NCI-H748 treated with DMSO at 0.1 percent for 48 hours (cell line): ENCODE measurements at regions not wholly inside any gene's neighbourhood (a gene's known extent, or its start where the extent isn't known, plus 50 kb on each side); places are given as distances from the start of the nearest gene placed in this dataset.

Experiments used
- DNase-seq: peaks from one replicate; lab custom pipeline; 2025; lab: John Stamatoyannopoulos, UW

DNA sequence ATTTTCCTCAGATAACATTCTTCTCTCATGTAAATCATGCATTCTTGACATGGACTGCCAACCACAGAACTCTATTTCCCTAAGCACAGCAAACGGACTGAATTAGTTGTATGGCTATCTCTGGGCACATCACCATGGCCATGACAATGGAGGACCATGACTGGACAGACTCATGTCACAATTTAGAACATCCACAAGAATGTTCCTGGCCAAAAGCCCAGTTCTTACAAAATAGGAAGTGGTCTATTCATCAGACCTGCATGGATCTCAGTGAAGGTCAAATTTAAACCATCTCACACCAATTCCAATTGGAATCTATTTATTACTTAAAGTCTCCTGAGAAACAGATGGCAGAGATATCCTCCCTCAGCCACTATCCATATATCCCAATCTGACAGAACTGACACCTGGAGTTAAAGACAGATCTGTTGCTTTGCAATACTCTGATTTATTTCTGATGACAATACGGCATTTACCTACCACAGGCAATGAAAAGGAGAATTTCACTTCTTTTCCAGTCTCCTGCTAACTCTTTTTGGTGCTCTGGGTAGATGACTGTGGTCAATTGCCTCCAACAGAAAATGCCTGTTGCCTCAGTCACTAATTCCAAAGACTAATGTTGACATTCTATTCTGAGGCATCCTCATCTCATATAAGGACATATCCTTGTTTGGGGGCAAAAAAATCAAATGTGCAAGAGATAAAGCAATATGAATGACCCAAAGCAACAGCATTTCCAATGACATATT is 254.8 kb downstream of the HTR7 start:
- no peak for DNase-seq

- DNase-seq: no peak
These were observed 253.2 kb downstream of the HTR7 start for GRCh38 chr10:90604636-90605035.

GRCh38 chr10:90605506-90605905 is 252.3 kb downstream of the HTR7 start:
- no peak for DNase-seq

DNA sequence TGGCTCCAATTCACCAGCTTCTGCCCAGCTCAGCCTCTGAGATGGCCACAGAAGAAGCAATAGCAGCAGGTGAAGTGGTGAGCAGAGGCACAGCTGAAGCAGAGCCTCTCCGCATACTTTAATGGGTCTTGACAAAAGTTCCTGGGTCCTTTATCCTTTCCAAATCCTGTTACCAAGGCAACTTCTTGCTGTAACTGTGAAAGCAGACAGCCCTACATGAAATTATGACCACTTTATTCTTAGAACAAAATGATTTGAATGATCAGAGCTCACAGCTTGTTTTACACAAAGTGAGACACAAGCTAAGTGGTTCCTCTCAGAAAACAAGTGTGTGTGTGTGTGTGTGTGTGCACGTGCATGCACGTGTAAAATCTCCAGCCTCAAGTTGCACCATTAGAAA is 245.6 kb downstream of the HTR7 start:
- DNase-seq: no peak

DNA sequence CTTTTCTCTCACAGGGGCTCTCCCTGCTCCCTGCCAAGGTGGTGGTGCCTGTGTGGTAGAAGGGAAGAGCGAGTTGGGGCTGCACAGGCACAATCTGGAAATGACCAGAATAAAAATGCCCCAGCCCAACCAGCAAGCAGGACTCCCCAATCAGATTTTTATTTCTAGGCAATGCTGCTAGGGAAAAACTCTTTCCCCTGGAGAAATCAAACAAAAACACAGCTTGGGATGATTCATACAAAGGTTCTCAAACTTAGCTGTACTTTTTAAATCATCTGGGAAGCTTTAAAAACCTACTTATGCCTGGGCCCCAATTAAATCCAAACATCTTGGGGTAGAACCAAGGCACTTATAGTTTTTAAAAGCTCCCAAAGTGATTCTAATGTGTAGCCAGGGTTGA is 243.2 kb downstream of the HTR7 start:
- DNase-seq: no peak

- DNase-seq: no peak
These were observed 236.3 kb downstream of the HTR7 start for GRCh38 chr10:90621577-90621976.

DNA sequence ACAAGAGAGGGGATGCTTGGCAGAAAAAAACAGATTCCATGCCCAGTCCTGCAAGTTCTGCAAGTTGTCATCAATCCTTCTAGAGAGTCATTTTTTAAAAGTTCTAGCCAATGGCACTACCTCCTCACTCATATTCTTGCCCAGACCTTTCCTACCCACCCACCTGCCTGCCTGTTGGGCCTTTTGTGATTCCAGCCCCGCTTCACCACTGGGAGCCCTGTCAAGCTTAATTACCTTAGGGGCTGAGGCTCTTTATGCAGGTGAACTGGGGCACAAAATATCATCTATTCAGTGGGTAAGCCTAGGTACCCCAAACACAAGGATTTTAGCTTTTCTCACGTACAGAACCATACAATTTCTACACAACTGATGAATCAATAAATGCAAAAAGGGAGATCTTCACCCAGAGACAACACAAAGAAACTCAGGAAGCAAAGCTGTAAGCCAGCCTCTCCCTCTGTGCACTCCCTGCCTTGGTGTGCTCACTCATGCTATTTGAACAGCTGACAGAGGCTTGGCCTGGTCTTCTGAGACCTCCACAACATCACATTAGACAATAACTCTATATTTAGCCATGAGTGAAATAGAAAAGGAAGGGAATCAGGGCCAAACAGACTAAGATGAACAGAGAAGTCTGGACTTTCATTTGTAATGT is 222.6 kb downstream of the HTR7 start:
- DNase-seq: no peak

GRCh38 chr10:90640756-90641155 is 217.1 kb downstream of the HTR7 start:
- no peak for DNase-seq

- no peak for DNase-seq
These were observed 216.1 kb downstream of the HTR7 start for GRCh38 chr10:90641731-90642130.

DNA sequence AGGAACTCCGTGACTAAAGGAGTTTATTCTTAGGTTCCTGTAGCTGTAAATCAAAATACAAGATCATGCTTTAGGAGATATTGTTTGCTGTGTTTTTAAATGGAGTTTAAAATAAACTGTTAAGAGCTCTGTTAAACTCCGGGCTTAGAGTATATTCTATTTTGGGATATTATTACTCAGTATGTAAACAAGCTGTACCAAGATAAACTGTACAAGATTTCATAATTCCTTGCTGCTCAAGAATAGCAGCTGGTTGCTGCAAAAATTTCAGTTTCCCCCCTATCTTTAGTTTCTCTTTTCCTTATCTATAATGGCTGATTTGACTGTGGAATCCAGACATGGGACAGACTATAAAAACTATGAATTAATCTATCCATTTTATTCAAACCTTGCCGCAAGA is 215.7 kb downstream of the HTR7 start:
- DNase-seq: no peak

GRCh38 chr10:90642650-90643049 is 215.2 kb downstream of the HTR7 start:
- DNase-seq: no peak

DNA sequence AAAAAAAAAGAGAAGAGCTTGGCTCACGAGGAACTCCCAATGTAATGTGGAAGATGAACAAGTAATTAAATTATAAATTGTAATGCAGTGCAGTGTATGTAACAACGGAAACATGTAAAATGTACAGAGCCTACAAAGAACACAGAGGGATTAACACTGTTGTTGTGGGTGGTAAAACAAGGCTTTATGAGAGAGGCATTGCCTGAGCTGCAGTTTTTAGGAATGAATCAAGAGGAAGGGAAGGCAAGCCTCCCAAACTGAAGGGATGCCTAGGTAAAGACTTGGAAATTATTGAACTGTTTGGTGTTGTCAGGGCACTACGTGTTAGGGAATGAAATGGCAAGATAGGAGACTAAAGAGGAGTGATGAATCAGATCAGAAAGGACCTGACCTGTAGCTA is 213.7 kb downstream of the HTR7 start:
- no peak for DNase-seq

GRCh38 chr10:90650858-90651257 is 207.0 kb downstream of the HTR7 start:
- DNase-seq: no peak

- peak; percentile 1 for DNase-seq
These were observed 205.3 kb downstream of the HTR7 start for GRCh38 chr10:90652519-90652918.

DNA sequence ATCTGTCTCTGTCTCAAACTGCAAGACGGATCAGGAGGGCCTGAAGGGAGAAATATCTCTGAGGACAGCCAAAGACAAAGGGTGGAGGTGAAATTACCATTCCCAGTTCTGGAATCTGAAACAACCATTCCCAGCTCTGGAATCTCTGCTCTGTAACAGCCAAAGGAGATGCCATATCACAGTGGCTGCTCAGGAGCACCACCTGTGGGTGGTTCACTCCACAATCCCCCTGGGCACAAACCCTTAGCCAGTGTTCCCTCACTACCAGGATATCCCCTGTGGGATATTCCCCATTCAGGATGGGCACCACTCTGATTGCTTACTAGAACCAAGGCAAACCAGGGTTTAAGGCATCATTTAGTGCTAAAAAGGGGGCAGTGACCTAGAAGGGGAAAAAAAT is 199.0 kb downstream of the HTR7 start:
- no peak for DNase-seq

DNA sequence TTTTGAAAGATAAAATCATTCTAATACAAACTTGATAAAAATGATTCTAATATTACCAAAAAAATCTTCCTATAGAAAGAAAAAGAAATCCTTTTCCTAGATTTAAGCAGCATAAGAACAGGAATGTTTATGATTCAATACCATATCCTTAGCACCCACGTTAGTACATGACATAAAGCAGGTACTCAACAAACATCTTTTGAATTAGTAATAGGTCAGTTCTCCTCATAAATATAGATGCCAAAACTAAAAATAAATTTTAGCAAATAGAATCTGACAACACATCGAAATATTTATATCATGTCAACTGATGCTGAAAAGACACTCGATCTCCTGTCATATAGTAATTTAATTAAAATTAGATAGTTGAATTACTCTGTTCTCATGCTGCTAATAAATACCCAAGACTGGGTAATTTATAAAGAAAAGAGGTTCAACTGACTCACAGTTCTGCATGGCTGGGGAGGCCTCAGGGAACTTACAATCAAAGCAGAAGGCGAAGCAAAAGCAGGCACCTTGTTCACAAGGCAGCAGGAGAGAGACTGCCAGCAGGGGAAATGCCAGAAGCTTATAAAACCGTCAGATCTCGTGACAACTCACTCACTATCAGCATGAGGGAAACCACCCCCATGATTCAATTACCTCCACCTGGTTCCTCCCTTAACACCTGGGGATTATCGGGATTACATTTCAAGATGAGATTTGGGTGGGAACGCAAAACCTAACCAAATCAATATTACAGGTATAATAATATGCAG is 191.8 kb downstream of the HTR7 start:
- DNase-seq: no peak

GRCh38 chr10:90674461-90674860 is 183.4 kb downstream of the HTR7 start:
- DNase-seq: no peak

GRCh38 chr10:90674928-90675327 is 182.9 kb downstream of the HTR7 start:
- no peak for DNase-seq

- no peak for DNase-seq
These were observed 182.2 kb downstream of the HTR7 start for GRCh38 chr10:90675621-90676020.
